Smooth muscle cell (in vitro differentiated cells): ENCODE measurements at regions not wholly inside any gene's neighbourhood (a gene's known extent, or its start where the extent isn't known, plus 50 kb on each side); places are given as distances from the start of the nearest gene placed in this dataset.

Experiments
- DNase-seq: peaks from one replicate; lab custom pipeline; 2025; ENCODE audit not compliant: unreplicated experiment; lab: John Stamatoyannopoulos, UW
- H2AFZ ChIP-seq: fragments of 200-600 bp; sonication (generic); 2 replicates; pipeline ENCODE4 v1.6.0; 2016; ENCODE audit warnings: antibody characterized with exemption, low read depth, mild to moderate bottlenecking
- H3F3A ChIP-seq: fragments of 200-600 bp; sonication (generic); 2 replicates; pipeline ENCODE4 v1.6.0; 2017; ENCODE audit warnings: antibody characterized with exemption, low read depth
- H3K27ac ChIP-seq: fragments of 200-600 bp; sonication (generic); 2 replicates; pipeline ENCODE4 v1.5.1; 2016; ENCODE audit warnings: low read depth, mild to moderate bottlenecking
- H3K27me3 ChIP-seq: fragments of 200-600 bp; sonication (generic); 2 replicates; pipeline ENCODE4 v1.6.1; 2016; ENCODE audit warnings: low read depth, mild to moderate bottlenecking
- H3K36me3 ChIP-seq: fragments of 200-600 bp; sonication (generic); 2 replicates; pipeline ENCODE4 v1.5.1; 2016; ENCODE audit warnings: low read depth
- H3K4me1 ChIP-seq: fragments of 200-600 bp; sonication (generic); 2 replicates; pipeline ENCODE4 v1.5.1; 2016; ENCODE audit warnings: low read depth
- H3K4me2 ChIP-seq: fragments of 200-600 bp; sonication (generic); 2 replicates; pipeline ENCODE4 v1.6.0; 2016; ENCODE audit warnings: mild to moderate bottlenecking
- H3K4me3 ChIP-seq: fragments of 200-600 bp; sonication (generic); 2 replicates; pipeline ENCODE4 v1.5.1; 2016; ENCODE audit warnings: mild to moderate bottlenecking
- H3K79me2 ChIP-seq: fragments of 200-600 bp; sonication (generic); 2 replicates; pipeline ENCODE4 v1.6.0; 2016; ENCODE audit warnings: low read depth, mild to moderate bottlenecking
- H3K9ac ChIP-seq: fragments of 200-600 bp; sonication (generic); 2 replicates; pipeline ENCODE4 v1.6.0; 2016; ENCODE audit warnings: low read depth
- H3K9me3 ChIP-seq: fragments of 200-600 bp; sonication (generic); replicated peaks from 2 replicates; pipeline ENCODE4 v1.5.1; 2016; ENCODE audit warnings: low read depth
- H4K20me1 ChIP-seq: fragments of 200-600 bp; sonication (generic); 2 replicates; pipeline ENCODE4 v1.6.0; 2016; ENCODE audit warnings: low read depth
- CTCF ChIP-seq: fragments of 200-600 bp; sonication (generic); IDR thresholded peaks from 2 replicates; pipeline ENCODE4 v1.5.1; 2017; ENCODE audit warnings: borderline replicate concordance, mild to moderate bottlenecking, antibody characterized with exemption; ENCODE audit not compliant: insufficient read depth, poor library complexity, severe bottlenecking
- WGBS: methylation state at CpG from one replicate; pipeline ENCODE4 v1.1.7; 2016; ENCODE audit warnings: low lambda C conversion rate; 5-methylcytosine and 5-hydroxymethylcytosine counted together

GRCh38 chr18:51611326-51611725 is 413.8 kb upstream of the MEX3C start:
- Histone ChIP-seq H3K9me3 (no peaks in the 10 kb centered on the region), H3K4me1 (no peaks in the 10 kb centered on the region), H4K20me1 (no peaks in the 10 kb centered on the region), H3K79me2 (no peaks in the 10 kb centered on the region), H3K4me3 (no peak overlapping the region), H2AFZ (no peak overlapping the region), H3K36me3 (no peaks in the 10 kb centered on the region), H3K9ac (no peak overlapping the region), H3F3A (no peaks in the 10 kb centered on the region), H3K27me3 (no peaks in the 10 kb centered on the region), H3K4me2 (no peak overlapping the region), H3K27ac (no peak overlapping the region)
- WGBS: 79% methylated on average over 1 of the region's 1 CpG
- no peak for DNase-seq
- TF ChIP-seq CTCF: no peak

- peak overlapping the region; percentile 36 for H3K4me2 ChIP-seq
- H3K27me3 ChIP-seq: no peaks in the 10 kb centered on the region
- no peaks in the 10 kb centered on the region for H4K20me1 ChIP-seq
- WGBS: 2% methylated on average over 5 of the region's 5 CpGs
- H3K36me3 ChIP-seq: no peaks in the 10 kb centered on the region
- H3K9me3 ChIP-seq: no peaks in the 10 kb centered on the region
- no peak overlapping the region for H2AFZ ChIP-seq
- H3F3A ChIP-seq: no peaks in the 10 kb centered on the region
- H3K4me3 ChIP-seq: no peak overlapping the region
- H3K4me1 ChIP-seq: no peaks in the 10 kb centered on the region
- TF ChIP-seq CTCF: no peak
- H3K27ac ChIP-seq: peak overlapping the region; percentile 68
- peak overlapping the region; percentile 16 for H3K9ac ChIP-seq
- H3K79me2 ChIP-seq: no peaks in the 10 kb centered on the region
- DNase-seq: no peak
Observed at GRCh38 chr18:51614033-51614432, 416.6 kb upstream of the MEX3C start.

- Histone ChIP-seq H3K9me3 (no peaks in the 10 kb centered on the region), H3K4me2 (peak overlapping the region; percentile 8), H3K27ac (peak overlapping the region; percentile 68), H3K4me1 (no peaks in the 10 kb centered on the region), H3K36me3 (no peaks in the 10 kb centered on the region), H3K27me3 (no peaks in the 10 kb centered on the region), H2AFZ (no peak overlapping the region), H3F3A (no peaks in the 10 kb centered on the region), H3K4me3 (no peak overlapping the region), H3K9ac (peak overlapping the region; percentile 16), H3K79me2 (no peaks in the 10 kb centered on the region), H4K20me1 (no peaks in the 10 kb centered on the region)
- WGBS: 80% methylated on average over 7 of the region's 7 CpGs
- no peak for TF ChIP-seq CTCF
- no peak for DNase-seq
Observed at GRCh38 chr18:51614967-51615571, 417.6 kb upstream of the MEX3C start.

- H3K4me1 ChIP-seq: peaks cover 3% of the 10 kb centered on the region
- TF ChIP-seq CTCF: no peak
- no peak overlapping the region for H3K9ac ChIP-seq
- H3F3A ChIP-seq: no peaks in the 10 kb centered on the region
- H3K27me3 ChIP-seq: no peaks in the 10 kb centered on the region
- no peaks in the 10 kb centered on the region for H3K36me3 ChIP-seq
- no peak overlapping the region for H2AFZ ChIP-seq
- WGBS: 41% methylated on average over 4 of the region's 4 CpGs
- no peaks in the 10 kb centered on the region for H4K20me1 ChIP-seq
- H3K79me2 ChIP-seq: no peaks in the 10 kb centered on the region
- H3K4me2 ChIP-seq: no peak overlapping the region
- H3K9me3 ChIP-seq: no peaks in the 10 kb centered on the region
- H3K4me3 ChIP-seq: no peak overlapping the region
- no peak for DNase-seq
- peak overlapping the region; percentile 58 for H3K27ac ChIP-seq
Observed at GRCh38 chr18:51617167-51617566, 419.7 kb upstream of the MEX3C start.
